Caco-2 (cell line): ENCODE measurements at regions not wholly inside any gene's neighbourhood (a gene's known extent, or its start where the extent isn't known, plus 50 kb on each side); places are given as distances from the start of the nearest gene placed in this dataset.

Experiments used
- BruUV-seq: library from RNA; stranded (reverse); fragments of 400-500 nt; replicated peaks from 2 replicates; lab custom pipeline; 2021; lab: Mats Ljungman, UMichigan
- CTCF ChIA-PET: fragments of 300-600 bp; sonication (Branson Sonifier 250); formaldehyde crosslinking; loops from one replicate; lab custom pipeline; 2022; ENCODE audit warnings: antibody characterized with exemption; lab: Charles Lee
- POLR2A ChIA-PET: fragments of 300-600 bp; sonication (Branson Sonifier 250); formaldehyde crosslinking; loops from one replicate; lab custom pipeline; 2022; ENCODE audit warnings: antibody characterized with exemption; lab: Charles Lee
- DNase-seq, 2 experiments: peaks; one replicate each; pipeline versions ENCODE4 v3.0.0 to v3.0.0-alpha.2; 2020 to 2022
- H3K27me3 ChIP-seq: replicated peaks from 2 replicates; pipeline ENCODE4 v1.6.0; 2011; ENCODE audit warnings: low read length; ENCODE audit not compliant: control insufficient read depth, insufficient read depth
- H3K36me3 ChIP-seq: 2 replicates; pipeline ENCODE4 v1.5.1; 2011; ENCODE audit warnings: low read length; ENCODE audit not compliant: control insufficient read depth, insufficient read depth
- H3K4me1 ChIP-seq: fragments of 250-450 bp; sonication (Bioruptor Pico); 2 replicates; pipeline ENCODE4 v1.5.1; 2020; ENCODE audit warnings: mild to moderate bottlenecking
- H3K4me3 ChIP-seq: 2 replicates; pipeline ENCODE4 v1.5.1; 2011; ENCODE audit warnings: low read depth, mild to moderate bottlenecking, control low read depth, low read length
- H3K9me3 ChIP-seq: fragments of 250-450 bp; sonication (Bioruptor Pico); 2 replicates; pipeline ENCODE4 v1.5.1; 2020; ENCODE audit warnings: mild to moderate bottlenecking, moderate library complexity
- H3K27ac Mint-ChIP-seq: one replicate; pipeline ENCODE4 v1.8.0; 2022; ENCODE audit warnings: mixed read lengths; ENCODE audit not compliant: unreplicated experiment
- H3K27me3 Mint-ChIP-seq: one replicate; pipeline ENCODE4 v1.8.0; 2022; ENCODE audit warnings: mixed read lengths; ENCODE audit not compliant: insufficient read depth, unreplicated experiment
- H3K36me3 Mint-ChIP-seq: one replicate; pipeline ENCODE4 v1.8.0; 2022; ENCODE audit warnings: mild to moderate bottlenecking, mixed read lengths; ENCODE audit not compliant: insufficient read depth, unreplicated experiment
- H3K4me1 Mint-ChIP-seq: one replicate; pipeline ENCODE4 v1.8.0; 2022; ENCODE audit warnings: low read depth, mixed read lengths; ENCODE audit not compliant: unreplicated experiment
- H3K4me3 Mint-ChIP-seq: one replicate; pipeline ENCODE4 v1.8.0; 2022; ENCODE audit warnings: mild to moderate bottlenecking, moderate library complexity, mixed read lengths; ENCODE audit not compliant: unreplicated experiment
- H3K9me3 Mint-ChIP-seq: one replicate; pipeline ENCODE4 v1.8.0; 2022; ENCODE audit warnings: mixed read lengths; ENCODE audit not compliant: unreplicated experiment
- CTCF ChIP-seq, 2 experiments: fragments of 200-600 bp in 1 of 2; IDR thresholded peaks; 1 replicate in 1 of 2; 2 replicates in 1 of 2; pipeline versions ENCODE4 v1.5.1 to v1.8.0; 2011 to 2022; ENCODE audit warnings: antibody characterized with exemption in 1 of 2, control low read depth in 1 of 2, inconsistent platforms in 1 of 2, low read depth in 1 of 2, low read length in 1 of 2, mild to moderate bottlenecking in 1 of 2, moderate library complexity in 1 of 2; ENCODE audit not compliant: insufficient read depth in 1 of 2, severe bottlenecking in 1 of 2, unreplicated experiment in 1 of 2
- intact Hi-C: fragments of 100-400 bp; cut with micrococcal nuclease; formaldehyde crosslinking; loops from one replicate; pipeline ENCODE4 v1.10.0; 2022; ENCODE audit not compliant: unreplicated experiment

- Mint-ChIP-seq H3K4me3 (no peak overlapping the region), H3K4me1 (no peaks in the 10 kb centered on the region), H3K9me3 (peaks cover 13% of the 10 kb centered on the region), H3K27me3 (peaks cover 1% of the 10 kb centered on the region), H3K27ac (no peak overlapping the region), H3K36me3 (no peaks in the 10 kb centered on the region)
- Histone ChIP-seq H3K36me3 (no peaks in the 10 kb centered on the region), H3K9me3 (peaks cover 4% of the 10 kb centered on the region; the same call in 1 of the 2 replicates), H3K4me1 (no peaks in the 10 kb centered on the region), H3K4me3 (no peak overlapping the region), H3K27me3 (no peaks in the 10 kb centered on the region)
- TF ChIP-seq CTCF (IDR thresholded peaks at IDR 0.05; ENCODE audit: insufficient read depth in 1 of 2, low read depth in 1 of 2, low read length in 1 of 2, severe bottlenecking in 1 of 2, unreplicated experiment in 1 of 2), result no peak
- no TSS peak for BruUV-seq
- DNase-seq, result no peak
- intact Hi-C loops, result no loop called here
- ChIA-PET POLR2A (no interaction called here), CTCF (interaction anchor here (0.5 kb wide), 1 partner anchor 59 kb away, joined by 4 read pairs; no protein-coding TSS in a partner anchor)
Measured at GRCh38 chr12:76142305-76142704, 57.8 kb upstream of the NAP1L1 start.

- BruUV-seq, result no TSS peak
- intact Hi-C loops, result no loop called here
- ChIA-PET POLR2A (no interaction called here), CTCF (no interaction called here)
- Histone ChIP-seq H3K9me3 (peaks cover 4% of the 10 kb centered on the region; the same call in 1 of the 2 replicates), H3K4me1 (no peaks in the 10 kb centered on the region), H3K4me3 (no peak overlapping the region), H3K27me3 (no peaks in the 10 kb centered on the region), H3K36me3 (no peaks in the 10 kb centered on the region)
- H3K27me3 Mint-ChIP-seq, result no peaks in the 10 kb centered on the region
- no peak for TF ChIP-seq CTCF (IDR thresholded peaks at IDR 0.05; ENCODE audit: insufficient read depth in 1 of 2, low read depth in 1 of 2, low read length in 1 of 2, severe bottlenecking in 1 of 2, unreplicated experiment in 1 of 2)
- H3K27ac Mint-ChIP-seq, result no peak overlapping the region
- H3K9me3 Mint-ChIP-seq, result peaks cover 10% of the 10 kb centered on the region
- H3K4me1 Mint-ChIP-seq, result no peaks in the 10 kb centered on the region
- no peaks in the 10 kb centered on the region for H3K36me3 Mint-ChIP-seq
- DNase-seq, result no peak
- no peak overlapping the region for H3K4me3 Mint-ChIP-seq
Measured at GRCh38 chr12:76138656-76139055, 54.2 kb upstream of the NAP1L1 start.

- TF ChIP-seq CTCF (IDR thresholded peaks at IDR 0.05; ENCODE audit: insufficient read depth in 1 of 2, low read depth in 1 of 2, low read length in 1 of 2, severe bottlenecking in 1 of 2, unreplicated experiment in 1 of 2), result no peak
- POLR2A ChIA-PET, result no interaction called here
- H3K4me1 Mint-ChIP-seq, result no peaks in the 10 kb centered on the region
- H3K9me3 Mint-ChIP-seq, result peaks cover 10% of the 10 kb centered on the region
- H3K27ac Mint-ChIP-seq, result no peak overlapping the region
- intact Hi-C loops, result loop anchor here (2.0 kb wide), 1 partner anchor 31 kb away; no protein-coding TSS in a partner anchor
- H3K27me3 Mint-ChIP-seq, result no peaks in the 10 kb centered on the region
- CTCF ChIA-PET, result no interaction called here
- BruUV-seq, result no TSS peak
- DNase-seq, result no peak
- no peak overlapping the region for H3K4me3 ChIP-seq
- no peaks in the 10 kb centered on the region for H3K4me1 ChIP-seq
- H3K27me3 ChIP-seq, result no peaks in the 10 kb centered on the region
- H3K36me3 Mint-ChIP-seq, result no peaks in the 10 kb centered on the region
- H3K36me3 ChIP-seq, result no peaks in the 10 kb centered on the region
- peaks cover 4% of the 10 kb centered on the region; the same call in 1 of the 2 replicates for H3K9me3 ChIP-seq
- H3K4me3 Mint-ChIP-seq, result no peak overlapping the region
Measured at GRCh38 chr12:76137606-76138005, 53.1 kb upstream of the NAP1L1 start.
